Neural progenitor cell (in vitro differentiated cells): ENCODE measurements at regions not wholly inside any gene's neighbourhood (a gene's known extent, or its start where the extent isn't known, plus 50 kb on each side); places are given as distances from the start of the nearest gene placed in this dataset.

Experiments used
- EZH2 ChIP-seq: fragments of 200-600 bp; sonication (generic); IDR thresholded peaks from 2 replicates; pipeline ENCODE4 v1.6.1; 2017; ENCODE audit warnings: antibody characterized with exemption, mild to moderate bottlenecking, moderate library complexity
- EZH2phosphoT487 ChIP-seq: fragments of 200-600 bp; sonication (generic); IDR thresholded peaks from 2 replicates; pipeline ENCODE4 v1.6.1; 2017; ENCODE audit warnings: antibody characterized with exemption
- TF ChIP-seq, protein P1 (sequence below): fragments of 200-600 bp; sonication (generic); IDR thresholded peaks from 2 replicates; pipeline ENCODE4 v1.5.1; 2017; ENCODE audit warnings: antibody characterized with exemption, mild to moderate bottlenecking

DNA sequence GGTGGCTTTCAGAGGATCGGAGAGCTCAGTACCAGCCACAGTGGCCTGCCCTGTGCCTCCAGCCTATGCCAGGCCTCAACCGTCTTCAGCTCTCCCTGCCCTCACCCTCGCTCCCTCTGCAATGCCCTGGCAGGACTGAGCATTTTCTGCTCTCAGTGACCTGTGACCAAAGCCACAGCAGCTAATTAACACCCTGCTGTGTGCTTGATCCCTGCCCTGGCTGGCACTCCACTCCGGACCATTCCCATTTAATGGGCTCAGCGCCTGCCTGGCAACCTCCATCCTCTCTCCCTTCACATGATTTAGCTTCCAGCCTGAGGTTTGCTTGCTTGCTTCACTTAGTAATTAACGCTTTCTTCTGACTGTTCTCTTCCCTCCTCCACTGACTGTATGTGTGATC, 287.5 kb downstream of the LRFN2 start:
- TF ChIP-seq EZH2phosphoT487 (no peak), EZH2 (no peak)
- TF ChIP-seq, protein P1, sequence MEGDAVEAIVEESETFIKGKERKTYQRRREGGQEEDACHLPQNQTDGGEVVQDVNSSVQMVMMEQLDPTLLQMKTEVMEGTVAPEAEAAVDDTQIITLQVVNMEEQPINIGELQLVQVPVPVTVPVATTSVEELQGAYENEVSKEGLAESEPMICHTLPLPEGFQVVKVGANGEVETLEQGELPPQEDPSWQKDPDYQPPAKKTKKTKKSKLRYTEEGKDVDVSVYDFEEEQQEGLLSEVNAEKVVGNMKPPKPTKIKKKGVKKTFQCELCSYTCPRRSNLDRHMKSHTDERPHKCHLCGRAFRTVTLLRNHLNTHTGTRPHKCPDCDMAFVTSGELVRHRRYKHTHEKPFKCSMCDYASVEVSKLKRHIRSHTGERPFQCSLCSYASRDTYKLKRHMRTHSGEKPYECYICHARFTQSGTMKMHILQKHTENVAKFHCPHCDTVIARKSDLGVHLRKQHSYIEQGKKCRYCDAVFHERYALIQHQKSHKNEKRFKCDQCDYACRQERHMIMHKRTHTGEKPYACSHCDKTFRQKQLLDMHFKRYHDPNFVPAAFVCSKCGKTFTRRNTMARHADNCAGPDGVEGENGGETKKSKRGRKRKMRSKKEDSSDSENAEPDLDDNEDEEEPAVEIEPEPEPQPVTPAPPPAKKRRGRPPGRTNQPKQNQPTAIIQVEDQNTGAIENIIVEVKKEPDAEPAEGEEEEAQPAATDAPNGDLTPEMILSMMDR, result no peak
